GM13977 (cell line): ENCODE measurements at regions not wholly inside any gene's neighbourhood (a gene's known extent, or its start where the extent isn't known, plus 50 kb on each side); places are given as distances from the start of the nearest gene placed in this dataset.

Experiments
- DNase-seq: peaks from one replicate; pipeline ENCODE4 v3.0.0; 2012; ENCODE audit warnings: low spot score
- CTCF ChIP-seq: IDR thresholded peaks from 2 replicates; pipeline ENCODE4 v1.5.1; 2012; ENCODE audit warnings: mild to moderate bottlenecking, control low read depth; ENCODE audit not compliant: insufficient read depth; ENCODE audit errors: extremely low read depth, missing control alignments
- in situ Hi-C: fragments of 300-500 bp; cut with MboI; formaldehyde crosslinking; loops from one replicate; pipeline ENCODE4 v1.12.0; 2022; ENCODE audit warnings: low sequenced_read_pairs, low pct_unique_long_range_greater_than_20kb, mixed read lengths, inconsistent platforms; ENCODE audit not compliant: unreplicated experiment

GRCh38 chr12:92340441-92341064 lies 194.9 kb upstream of the BTG1 start:
- in situ Hi-C loops = no loop called here
- DNase-seq = no peak

GRCh38 chr12:92340003-92340402 lies 194.4 kb upstream of the BTG1 start:
- TF ChIP-seq CTCF = no peak
- DNase-seq = no peak
- in situ Hi-C loops = no loop called here

More at GRCh38 chr12:92340441-92341064, 194.9 kb upstream of the BTG1 start:
- TF ChIP-seq CTCF = no peak

DNA sequence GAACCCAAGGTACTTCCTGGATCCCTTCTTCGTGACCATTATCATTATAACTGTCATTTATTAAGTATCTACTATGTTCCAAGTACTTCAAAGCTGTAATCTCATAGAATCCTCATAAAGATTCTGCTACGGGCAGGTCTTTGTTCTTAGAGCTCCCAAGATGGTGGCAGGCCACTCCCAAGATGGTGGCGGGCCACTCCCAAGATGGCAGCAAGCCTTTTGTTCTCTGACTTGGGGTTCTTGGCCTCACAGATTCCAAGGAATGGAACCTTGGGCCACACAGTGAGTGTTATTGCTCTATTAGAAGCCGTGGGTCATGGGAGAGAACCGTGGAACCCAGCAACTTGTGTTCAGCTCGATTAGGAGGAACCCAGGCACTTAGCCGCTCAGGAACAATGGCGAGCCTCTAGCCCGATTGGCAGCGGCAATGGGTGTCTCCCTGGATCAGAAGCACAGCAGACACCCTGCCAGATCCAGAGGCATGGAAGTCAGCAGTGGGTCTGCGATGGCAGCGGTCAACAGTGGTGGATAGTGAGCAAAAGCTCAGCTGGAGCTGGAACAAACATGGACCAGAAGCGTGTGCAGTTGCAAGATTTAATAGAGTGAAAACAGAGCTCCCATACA lies 193.7 kb upstream of the BTG1 start:
- no peak for TF ChIP-seq CTCF
- no peak for DNase-seq
- in situ Hi-C loops = no loop called here

DNA sequence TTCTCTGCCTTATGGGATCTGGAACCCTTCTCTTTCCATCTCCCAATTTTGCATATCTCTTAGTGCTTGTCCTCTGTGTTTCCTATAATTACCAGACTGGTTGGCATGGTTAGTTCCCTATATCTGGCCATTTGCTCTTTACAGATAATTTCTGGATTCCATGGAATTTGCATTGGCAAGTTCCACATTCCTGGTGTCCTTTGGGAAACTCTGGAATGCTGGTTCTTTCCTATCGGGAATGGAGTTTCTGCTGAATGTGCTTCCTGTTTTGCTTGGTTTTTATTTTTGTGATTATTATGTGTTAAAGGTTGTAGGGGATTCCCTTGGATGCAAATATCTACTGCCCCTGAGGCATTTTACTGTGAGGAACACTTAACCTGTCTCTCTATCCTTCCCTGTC lies 193.0 kb upstream of the BTG1 start:
- no peak for TF ChIP-seq CTCF
- no peak for DNase-seq
- in situ Hi-C loops = no loop called here

- TF ChIP-seq CTCF = no peak
- DNase-seq = no peak
- in situ Hi-C loops = no loop called here
Measured at GRCh38 chr12:92338102-92338501, 192.5 kb upstream of the BTG1 start.

- DNase-seq = no peak
- no peak for TF ChIP-seq CTCF
- in situ Hi-C loops = no loop called here
Measured at GRCh38 chr12:92337128-92337527, 191.5 kb upstream of the BTG1 start.
